H9 (cell line): ENCODE measurements at regions not wholly inside any gene's neighbourhood (a gene's known extent, or its start where the extent isn't known, plus 50 kb on each side); places are given as distances from the start of the nearest gene placed in this dataset.

Experiments used
- DNase-seq: peaks from one replicate; pipeline ENCODE4 v3.0.0-alpha.2; 2017
- H2AFZ ChIP-seq: one replicate; pipeline ENCODE4 v1.6.1; 2013; ENCODE audit warnings: mild to moderate bottlenecking, low read length, control low read depth, moderate library complexity
- H2AK5ac ChIP-seq: 2 replicates; pipeline ENCODE4 v1.6.1; 2013; ENCODE audit warnings: low read length, control low read depth, mixed read lengths; ENCODE audit not compliant: insufficient read length
- H2BK120ac ChIP-seq: one replicate; pipeline ENCODE4 v1.6.1; 2013; ENCODE audit warnings: low read depth, mild to moderate bottlenecking, low read length, control low read depth, inconsistent platforms; ENCODE audit not compliant: poor library complexity, severe bottlenecking
- H2BK12ac ChIP-seq: 2 replicates; pipeline ENCODE4 v1.6.1; 2013; ENCODE audit warnings: low read length, control low read depth, mixed read lengths, low read depth; ENCODE audit not compliant: insufficient read length
- H2BK15ac ChIP-seq: 2 replicates; pipeline ENCODE4 v1.6.1; 2013; ENCODE audit warnings: low read depth, low read length, control low read depth
- H2BK20ac ChIP-seq: one replicate; pipeline ENCODE4 v1.6.1; 2013; ENCODE audit warnings: low read depth, mild to moderate bottlenecking, low read length, control low read depth, inconsistent platforms; ENCODE audit not compliant: poor library complexity, severe bottlenecking
- H2BK5ac ChIP-seq: 2 replicates; pipeline ENCODE4 v1.6.1; 2013; ENCODE audit warnings: low read length, control low read depth, mixed read lengths; ENCODE audit not compliant: insufficient read length
- H3K14ac ChIP-seq: 2 replicates; pipeline ENCODE4 v1.6.1; 2013; ENCODE audit warnings: low read length, control low read depth; ENCODE audit not compliant: insufficient read depth
- H3K18ac ChIP-seq: 2 replicates; pipeline ENCODE4 v1.6.1; 2013; ENCODE audit warnings: low read depth, mild to moderate bottlenecking, mixed read lengths, low read length, control low read depth; ENCODE audit not compliant: insufficient read length
- H3K23ac ChIP-seq: 2 replicates; pipeline ENCODE4 v1.6.1; 2013; ENCODE audit warnings: low read length, control low read depth, mixed read lengths, low read depth; ENCODE audit not compliant: insufficient read length
- H3K23me2 ChIP-seq: 2 replicates; pipeline ENCODE4 v1.6.1; 2013; ENCODE audit warnings: low read depth, mild to moderate bottlenecking, mixed read lengths, low read length, control low read depth; ENCODE audit not compliant: insufficient read length, poor library complexity, severe bottlenecking
- H3K27ac ChIP-seq: 2 replicates; pipeline ENCODE4 v1.5.1; 2013; ENCODE audit warnings: low read length, control low read depth, mixed read lengths, low read depth; ENCODE audit not compliant: insufficient read length
- H3K27me3 ChIP-seq: 2 replicates; pipeline ENCODE4 v1.6.1; 2013; ENCODE audit warnings: low read length, control low read depth, inconsistent platforms; ENCODE audit not compliant: insufficient read depth
- H3K4ac ChIP-seq: 2 replicates; pipeline ENCODE4 v1.6.1; 2013; ENCODE audit warnings: low read depth, mild to moderate bottlenecking, control low read depth, inconsistent platforms, low read length, moderate library complexity
- H3K4me1 ChIP-seq: 2 replicates; pipeline ENCODE4 v1.6.1; 2013; ENCODE audit warnings: low read length, control low read depth, inconsistent platforms; ENCODE audit not compliant: insufficient read depth
- H3K4me2 ChIP-seq: 2 replicates; pipeline ENCODE4 v1.6.1; 2013; ENCODE audit warnings: low read length, control low read depth, mixed read lengths; ENCODE audit not compliant: insufficient read length, insufficient read depth
- H3K56ac ChIP-seq: 2 replicates; pipeline ENCODE4 v1.6.1; 2013; ENCODE audit warnings: low read depth, mild to moderate bottlenecking, mixed read lengths, low read length, control low read depth; ENCODE audit not compliant: insufficient read length
- H3K79me1 ChIP-seq: 2 replicates; pipeline ENCODE4 v1.6.1; 2013; ENCODE audit warnings: low read depth, mild to moderate bottlenecking, moderate library complexity, low read length, control low read depth, inconsistent platforms; ENCODE audit not compliant: insufficient read depth, poor library complexity, severe bottlenecking
- H3K79me2 ChIP-seq: 2 replicates; pipeline ENCODE4 v1.6.1; 2013; ENCODE audit warnings: low read length, control low read depth, inconsistent platforms; ENCODE audit not compliant: insufficient read depth
- H3K9ac ChIP-seq: 2 replicates; pipeline ENCODE4 v1.6.1; 2013; ENCODE audit warnings: low read length, control low read depth, mixed read lengths; ENCODE audit not compliant: insufficient read length; ENCODE audit errors: extremely low read depth
- H3K9me3 ChIP-seq: one replicate; pipeline ENCODE4 v1.6.1; 2013; ENCODE audit warnings: low read depth, low read length, inconsistent platforms; ENCODE audit not compliant: control insufficient read depth
- H3T11ph ChIP-seq: one replicate; pipeline ENCODE4 v1.6.1; 2013; ENCODE audit warnings: mild to moderate bottlenecking, low read length, control low read depth, inconsistent platforms
- H4K20me1 ChIP-seq: one replicate; pipeline ENCODE4 v1.6.1; 2013; ENCODE audit not compliant: control insufficient read depth, insufficient read length, insufficient read depth
- H4K5ac ChIP-seq: 2 replicates; pipeline ENCODE4 v1.6.1; 2013; ENCODE audit warnings: low read depth, mild to moderate bottlenecking, mixed read lengths, low read length, control low read depth; ENCODE audit not compliant: insufficient read length
- H4K8ac ChIP-seq: replicated peaks from 2 replicates; pipeline ENCODE4 v1.6.1; 2013; ENCODE audit warnings: low read length, control low read depth, mixed read lengths, low read depth; ENCODE audit not compliant: insufficient read length
- H4K91ac ChIP-seq: 2 replicates; pipeline ENCODE4 v1.6.1; 2013; ENCODE audit warnings: low read depth, mild to moderate bottlenecking, moderate library complexity, mixed read lengths, low read length, control low read depth; ENCODE audit not compliant: insufficient read length
- H3K27ac Mint-ChIP-seq, 3 experiments: 2 replicates in 2 of 3; 3 replicates in 1 of 3; pipeline ENCODE4 v1.8.0; 2020 to 2021; ENCODE audit warnings: mixed read lengths in 3 of 3, mild to moderate bottlenecking in 1 of 3, moderate library complexity in 1 of 3
- H3K27me3 Mint-ChIP-seq: 2 replicates; pipeline ENCODE4 v1.8.0; 2021; ENCODE audit warnings: low read depth, mild to moderate bottlenecking, moderate library complexity, mixed read lengths
- H3K36me3 Mint-ChIP-seq, 3 experiments: 2 replicates in 2 of 3; 3 replicates in 1 of 3; pipeline ENCODE4 v1.8.0; 2020 to 2021; ENCODE audit warnings: low read depth in 3 of 3, mixed read lengths in 3 of 3; ENCODE audit not compliant: insufficient read depth in 1 of 3
- H3K4me1 Mint-ChIP-seq, 2 experiments: 2 replicates each; pipeline ENCODE4 v1.8.0; 2020; ENCODE audit warnings: mixed read lengths in 2 of 2
- H3K4me3 Mint-ChIP-seq, 2 experiments: 2 replicates in 1 of 2; 3 replicates in 1 of 2; pipeline ENCODE4 v1.8.0; 2020 to 2021; ENCODE audit warnings: mild to moderate bottlenecking in 2 of 2, mixed read lengths in 2 of 2, moderate library complexity in 1 of 2
- H3K9me3 Mint-ChIP-seq, 2 experiments: 2 replicates in 1 of 2; 3 replicates in 1 of 2; pipeline ENCODE4 v1.8.0; 2020; ENCODE audit warnings: mild to moderate bottlenecking in 2 of 2, mixed read lengths in 2 of 2, moderate library complexity in 1 of 2
- WGBS: extraction: QIAGEN DNeasy Blood & Tissue Kit; methylation state at CpG from one replicate; pipeline ENCODE4 v1.1.7; 2013; ENCODE audit warnings: missing lambda C conversion rate, low lambda C conversion rate, mixed read lengths; ENCODE audit not compliant: insufficient read length; ENCODE audit errors: extremely low coverage; 5-methylcytosine and 5-hydroxymethylcytosine counted together
- TF ChIP-seq, protein P1 (sequence below): fragments of 200-600 bp; sonication (generic); conservative IDR thresholded peaks from 3 replicates; pipeline ENCODE4 v1.8.0; 2021; ENCODE audit warnings: antibody characterized with exemption, mild to moderate bottlenecking

- no peak overlapping the region for H2BK12ac ChIP-seq
- no CpG with 5 or more reads among the region's 1 CpG for WGBS
- no peak overlapping the region for H2BK120ac ChIP-seq
- no peak overlapping the region for H3K56ac ChIP-seq
- no peak overlapping the region for H2BK15ac ChIP-seq
- no peaks in the 10 kb centered on the region for H3K79me1 ChIP-seq
- H2AFZ ChIP-seq: no peak overlapping the region
- H3K23me2 ChIP-seq: no peaks in the 10 kb centered on the region
- H4K8ac ChIP-seq: no peak overlapping the region
- H3K4me2 ChIP-seq: no peak overlapping the region
- H4K20me1 ChIP-seq: no peaks in the 10 kb centered on the region
- no peak overlapping the region for H3K27ac ChIP-seq
- no peak overlapping the region for H3K18ac ChIP-seq
- no peaks in the 10 kb centered on the region for H3K9me3 Mint-ChIP-seq
- H3K14ac ChIP-seq: no peak overlapping the region
- no peaks in the 10 kb centered on the region for H3K9me3 ChIP-seq
- no peak overlapping the region for H4K5ac ChIP-seq
- no peak overlapping the region for H2AK5ac ChIP-seq
- H3K27ac Mint-ChIP-seq: no peak overlapping the region
- H3K4me1 Mint-ChIP-seq: peaks cover 0 to 5% of the 10 kb centered on the region in 2 experiments; a peak in 1 of 4 replicates
- no peak overlapping the region for H3K4ac ChIP-seq
- H4K91ac ChIP-seq: no peak overlapping the region
- no peaks in the 10 kb centered on the region for H3K4me1 ChIP-seq
- H2BK20ac ChIP-seq: no peak overlapping the region
- no peak overlapping the region for H3K4me3 Mint-ChIP-seq
- H3T11ph ChIP-seq: no peak overlapping the region
- no peak overlapping the region for H3K9ac ChIP-seq
- no peaks in the 10 kb centered on the region for H3K79me2 ChIP-seq
- no peaks in the 10 kb centered on the region for H3K27me3 Mint-ChIP-seq
- H3K23ac ChIP-seq: no peak overlapping the region
- H3K27me3 ChIP-seq: no peaks in the 10 kb centered on the region
- H2BK5ac ChIP-seq: no peak overlapping the region
- H3K36me3 Mint-ChIP-seq: no peaks in the 10 kb centered on the region
- TF ChIP-seq, protein P1, sequence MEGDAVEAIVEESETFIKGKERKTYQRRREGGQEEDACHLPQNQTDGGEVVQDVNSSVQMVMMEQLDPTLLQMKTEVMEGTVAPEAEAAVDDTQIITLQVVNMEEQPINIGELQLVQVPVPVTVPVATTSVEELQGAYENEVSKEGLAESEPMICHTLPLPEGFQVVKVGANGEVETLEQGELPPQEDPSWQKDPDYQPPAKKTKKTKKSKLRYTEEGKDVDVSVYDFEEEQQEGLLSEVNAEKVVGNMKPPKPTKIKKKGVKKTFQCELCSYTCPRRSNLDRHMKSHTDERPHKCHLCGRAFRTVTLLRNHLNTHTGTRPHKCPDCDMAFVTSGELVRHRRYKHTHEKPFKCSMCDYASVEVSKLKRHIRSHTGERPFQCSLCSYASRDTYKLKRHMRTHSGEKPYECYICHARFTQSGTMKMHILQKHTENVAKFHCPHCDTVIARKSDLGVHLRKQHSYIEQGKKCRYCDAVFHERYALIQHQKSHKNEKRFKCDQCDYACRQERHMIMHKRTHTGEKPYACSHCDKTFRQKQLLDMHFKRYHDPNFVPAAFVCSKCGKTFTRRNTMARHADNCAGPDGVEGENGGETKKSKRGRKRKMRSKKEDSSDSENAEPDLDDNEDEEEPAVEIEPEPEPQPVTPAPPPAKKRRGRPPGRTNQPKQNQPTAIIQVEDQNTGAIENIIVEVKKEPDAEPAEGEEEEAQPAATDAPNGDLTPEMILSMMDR: no peak
- no peak for DNase-seq
These were observed 175.5 kb downstream of the GASK1B start for GRCh38 chr4:157997296-157997695.
